ENCODE measurements at regions not wholly inside any gene's neighbourhood (a gene's known extent, or its start where the extent isn't known, plus 50 kb on each side); places are given as distances from the start of the nearest gene placed in this dataset.

DNA sequence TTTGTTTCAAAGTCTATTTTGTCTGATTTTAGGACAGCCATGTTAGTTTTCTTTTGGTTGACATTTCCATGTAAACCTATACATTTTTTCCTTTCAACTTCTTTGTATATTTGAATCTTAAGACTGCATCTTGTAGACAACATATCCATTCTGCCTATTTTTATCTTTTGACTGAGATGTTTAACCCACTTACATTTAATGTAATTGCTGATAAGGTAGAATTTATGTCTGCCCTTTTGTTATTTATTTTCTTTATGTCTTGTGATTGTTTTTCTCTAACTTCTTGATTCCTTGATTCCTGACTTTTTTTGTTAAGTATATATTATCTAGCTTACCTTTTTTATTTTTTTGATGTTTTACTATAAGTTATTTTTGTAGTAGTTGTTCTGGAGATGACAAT, 542.5 kb downstream of the SUCLG1 start (continued):
- TF ChIP-seq, protein P1, sequence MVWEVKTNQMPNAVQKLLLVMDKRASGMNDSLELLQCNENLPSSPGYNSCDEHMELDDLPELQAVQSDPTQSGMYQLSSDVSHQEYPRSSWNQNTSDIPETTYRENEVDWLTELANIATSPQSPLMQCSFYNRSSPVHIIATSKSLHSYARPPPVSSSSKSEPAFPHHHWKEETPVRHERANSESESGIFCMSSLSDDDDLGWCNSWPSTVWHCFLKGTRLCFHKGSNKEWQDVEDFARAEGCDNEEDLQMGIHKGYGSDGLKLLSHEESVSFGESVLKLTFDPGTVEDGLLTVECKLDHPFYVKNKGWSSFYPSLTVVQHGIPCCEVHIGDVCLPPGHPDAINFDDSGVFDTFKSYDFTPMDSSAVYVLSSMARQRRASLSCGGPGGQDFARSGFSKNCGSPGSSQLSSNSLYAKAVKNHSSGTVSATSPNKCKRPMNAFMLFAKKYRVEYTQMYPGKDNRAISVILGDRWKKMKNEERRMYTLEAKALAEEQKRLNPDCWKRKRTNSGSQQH (CRISPR knock-in tag; IDR thresholded peaks at IDR 0.05): no peak
- TF ChIP-seq HNRNPL (IDR thresholded peaks at IDR 0.05; ENCODE audit: low read depth, low read length) (no peak), ZNF316 (IDR thresholded peaks at IDR 0.05) (peak; percentile 82), ZNF507 (tag; conservative IDR thresholded peaks at IDR 0.05) (peak; percentile 58), C11orf30 (IDR thresholded peaks at IDR 0.05; ENCODE audit: low read depth) (peak; percentile 51; the same call in 1 of the 2 replicates)
- TF ChIP-seq, protein P2, sequence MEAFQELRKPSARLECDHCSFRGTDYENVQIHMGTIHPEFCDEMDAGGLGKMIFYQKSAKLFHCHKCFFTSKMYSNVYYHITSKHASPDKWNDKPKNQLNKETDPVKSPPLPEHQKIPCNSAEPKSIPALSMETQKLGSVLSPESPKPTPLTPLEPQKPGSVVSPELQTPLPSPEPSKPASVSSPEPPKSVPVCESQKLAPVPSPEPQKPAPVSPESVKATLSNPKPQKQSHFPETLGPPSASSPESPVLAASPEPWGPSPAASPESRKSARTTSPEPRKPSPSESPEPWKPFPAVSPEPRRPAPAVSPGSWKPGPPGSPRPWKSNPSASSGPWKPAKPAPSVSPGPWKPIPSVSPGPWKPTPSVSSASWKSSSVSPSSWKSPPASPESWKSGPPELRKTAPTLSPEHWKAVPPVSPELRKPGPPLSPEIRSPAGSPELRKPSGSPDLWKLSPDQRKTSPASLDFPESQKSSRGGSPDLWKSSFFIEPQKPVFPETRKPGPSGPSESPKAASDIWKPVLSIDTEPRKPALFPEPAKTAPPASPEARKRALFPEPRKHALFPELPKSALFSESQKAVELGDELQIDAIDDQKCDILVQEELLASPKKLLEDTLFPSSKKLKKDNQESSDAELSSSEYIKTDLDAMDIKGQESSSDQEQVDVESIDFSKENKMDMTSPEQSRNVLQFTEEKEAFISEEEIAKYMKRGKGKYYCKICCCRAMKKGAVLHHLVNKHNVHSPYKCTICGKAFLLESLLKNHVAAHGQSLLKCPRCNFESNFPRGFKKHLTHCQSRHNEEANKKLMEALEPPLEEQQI (IDR thresholded peaks at IDR 0.05): no peak

GRCh38 chr2:83915381-83915780, 543.7 kb downstream of the SUCLG1 start:
- no peak for FAIRE-seq
- no peak overlapping the region for H2AFZ ChIP-seq (ENCODE audit: low read depth, low read length)
- intact Hi-C loops (cut with micrococcal nuclease) (no loop called here), in situ Hi-C loops (cut with MboI) (no loop called here)
- no peaks in the 10 kb centered on the region for H4K20me1 ChIP-seq (replicated peaks; ENCODE audit: control insufficient read depth, insufficient read depth, low read length)
- no peaks in the 10 kb centered on the region for H3K27me3 ChIP-seq (ENCODE audit: control insufficient read depth in 2 of 2, insufficient read depth in 2 of 2, low read length in 2 of 2)
- ChIA-PET CTCF (ENCODE audit: low intra/inter-chr PET ratio) (no interaction called here), POLR2A (no interaction called here)
- H3K79me2 ChIP-seq (ENCODE audit: control insufficient read depth, insufficient read depth, low read length): no peaks in the 10 kb centered on the region
- no peak for DNase-seq (ENCODE audit: extremely low read depth in 1 of 4, low spot score in 3 of 4)
- H3K4me3 ChIP-seq: no peak overlapping the region
- H3K4me2 ChIP-seq (ENCODE audit: insufficient read depth, low read length): no peak overlapping the region
- H3K9ac ChIP-seq (ENCODE audit: insufficient read depth in 1 of 2, low read depth in 2 of 2, low read length in 2 of 2): no peak overlapping the region
- no peaks in the 10 kb centered on the region for H3K4me1 ChIP-seq (replicated peaks in 1 of 2; ENCODE audit: control insufficient read depth in 2 of 2, insufficient read depth in 2 of 2, low read length in 2 of 2)
- BruUV-seq (replicated peaks): no TSS peak
- no peaks in the 10 kb centered on the region for H3K9me3 ChIP-seq (replicated peaks; ENCODE audit: control insufficient read depth, insufficient read depth, low read depth, low read length)
- ATAC-seq: no peak
- TF ChIP-seq LARP7 (IDR thresholded peaks at IDR 0.05) (no peak), RAD21 (CRISPR knock-in tag; conservative IDR thresholded peaks at IDR 0.05 in 1 of 2, IDR thresholded peaks at IDR 0.05 in 1 of 2) (no peak), DIDO1 (tag; IDR thresholded peaks at IDR 0.05; ENCODE audit: low read depth) (no peak), ZNF76 (CRISPR knock-in tag; IDR thresholded peaks at IDR 0.05; ENCODE audit: borderline replicate concordance) (no peak), SIX5 (IDR thresholded peaks at IDR 0.05; ENCODE audit: borderline replicate concordance in 1 of 2, insufficient read depth in 1 of 2, low read depth in 1 of 2, low read length in 2 of 2) (no peak), HEY1 (CRISPR knock-in tag; IDR thresholded peaks at IDR 0.05; ENCODE audit: borderline replicate concordance) (no peak), C11orf30 (IDR thresholded peaks at IDR 0.05; ENCODE audit: low read depth) (no peak)
- TF ChIP-seq, protein P3, sequence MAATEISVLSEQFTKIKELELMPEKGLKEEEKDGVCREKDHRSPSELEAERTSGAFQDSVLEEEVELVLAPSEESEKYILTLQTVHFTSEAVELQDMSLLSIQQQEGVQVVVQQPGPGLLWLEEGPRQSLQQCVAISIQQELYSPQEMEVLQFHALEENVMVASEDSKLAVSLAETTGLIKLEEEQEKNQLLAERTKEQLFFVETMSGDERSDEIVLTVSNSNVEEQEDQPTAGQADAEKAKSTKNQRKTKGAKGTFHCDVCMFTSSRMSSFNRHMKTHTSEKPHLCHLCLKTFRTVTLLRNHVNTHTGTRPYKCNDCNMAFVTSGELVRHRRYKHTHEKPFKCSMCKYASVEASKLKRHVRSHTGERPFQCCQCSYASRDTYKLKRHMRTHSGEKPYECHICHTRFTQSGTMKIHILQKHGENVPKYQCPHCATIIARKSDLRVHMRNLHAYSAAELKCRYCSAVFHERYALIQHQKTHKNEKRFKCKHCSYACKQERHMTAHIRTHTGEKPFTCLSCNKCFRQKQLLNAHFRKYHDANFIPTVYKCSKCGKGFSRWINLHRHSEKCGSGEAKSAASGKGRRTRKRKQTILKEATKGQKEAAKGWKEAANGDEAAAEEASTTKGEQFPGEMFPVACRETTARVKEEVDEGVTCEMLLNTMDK (IDR thresholded peaks at IDR 0.05; ENCODE audit: borderline replicate concordance, insufficient read depth, low read depth, low read length, poor library complexity, severe bottlenecking): no peak
- H3K36me3 ChIP-seq (ENCODE audit: control insufficient read depth, insufficient read depth, low read length): no peaks in the 10 kb centered on the region
- no peaks in the 10 kb centered on the region for H3K9me1 ChIP-seq (ENCODE audit: control insufficient read depth, insufficient read depth, low read length)
- no peak overlapping the region for H3K27ac ChIP-seq (ENCODE audit: extremely low read depth, low read depth, low read length)
